ENCODE measurements at regions not wholly inside any gene's neighbourhood (a gene's known extent, or its start where the extent isn't known, plus 50 kb on each side); places are given as distances from the start of the nearest gene placed in this dataset.

DNA sequence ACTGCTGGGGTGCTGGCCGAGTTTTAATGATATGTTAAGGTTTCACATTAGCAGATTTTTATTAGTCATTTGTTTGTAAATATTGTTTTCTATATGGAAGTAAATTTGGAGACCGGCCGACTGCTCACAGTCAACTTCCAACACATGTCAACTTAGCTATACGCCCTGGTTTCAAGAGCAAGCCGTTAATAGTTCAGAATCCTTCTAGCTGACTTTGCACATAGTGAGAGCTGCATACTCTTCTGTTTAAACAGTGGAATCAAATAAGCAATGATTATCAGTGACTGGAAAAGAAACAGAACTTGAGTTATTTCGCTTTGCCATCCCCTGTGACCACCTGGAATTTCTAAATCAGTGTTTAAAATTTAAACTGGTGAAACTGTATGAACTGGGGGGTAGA, 109.9 kb downstream of the PFKFB3 start (continued):
- TF ChIP-seq, protein P1, sequence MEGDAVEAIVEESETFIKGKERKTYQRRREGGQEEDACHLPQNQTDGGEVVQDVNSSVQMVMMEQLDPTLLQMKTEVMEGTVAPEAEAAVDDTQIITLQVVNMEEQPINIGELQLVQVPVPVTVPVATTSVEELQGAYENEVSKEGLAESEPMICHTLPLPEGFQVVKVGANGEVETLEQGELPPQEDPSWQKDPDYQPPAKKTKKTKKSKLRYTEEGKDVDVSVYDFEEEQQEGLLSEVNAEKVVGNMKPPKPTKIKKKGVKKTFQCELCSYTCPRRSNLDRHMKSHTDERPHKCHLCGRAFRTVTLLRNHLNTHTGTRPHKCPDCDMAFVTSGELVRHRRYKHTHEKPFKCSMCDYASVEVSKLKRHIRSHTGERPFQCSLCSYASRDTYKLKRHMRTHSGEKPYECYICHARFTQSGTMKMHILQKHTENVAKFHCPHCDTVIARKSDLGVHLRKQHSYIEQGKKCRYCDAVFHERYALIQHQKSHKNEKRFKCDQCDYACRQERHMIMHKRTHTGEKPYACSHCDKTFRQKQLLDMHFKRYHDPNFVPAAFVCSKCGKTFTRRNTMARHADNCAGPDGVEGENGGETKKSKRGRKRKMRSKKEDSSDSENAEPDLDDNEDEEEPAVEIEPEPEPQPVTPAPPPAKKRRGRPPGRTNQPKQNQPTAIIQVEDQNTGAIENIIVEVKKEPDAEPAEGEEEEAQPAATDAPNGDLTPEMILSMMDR (IDR thresholded peaks at IDR 0.05 in 2 of 3, conservative IDR thresholded peaks at IDR 0.05 in 1 of 3; ENCODE audit: borderline replicate concordance in 1 of 3, insufficient read depth in 1 of 3, low read depth in 2 of 3, low read length in 2 of 3) = no peak
- TF ChIP-seq, protein P2, sequence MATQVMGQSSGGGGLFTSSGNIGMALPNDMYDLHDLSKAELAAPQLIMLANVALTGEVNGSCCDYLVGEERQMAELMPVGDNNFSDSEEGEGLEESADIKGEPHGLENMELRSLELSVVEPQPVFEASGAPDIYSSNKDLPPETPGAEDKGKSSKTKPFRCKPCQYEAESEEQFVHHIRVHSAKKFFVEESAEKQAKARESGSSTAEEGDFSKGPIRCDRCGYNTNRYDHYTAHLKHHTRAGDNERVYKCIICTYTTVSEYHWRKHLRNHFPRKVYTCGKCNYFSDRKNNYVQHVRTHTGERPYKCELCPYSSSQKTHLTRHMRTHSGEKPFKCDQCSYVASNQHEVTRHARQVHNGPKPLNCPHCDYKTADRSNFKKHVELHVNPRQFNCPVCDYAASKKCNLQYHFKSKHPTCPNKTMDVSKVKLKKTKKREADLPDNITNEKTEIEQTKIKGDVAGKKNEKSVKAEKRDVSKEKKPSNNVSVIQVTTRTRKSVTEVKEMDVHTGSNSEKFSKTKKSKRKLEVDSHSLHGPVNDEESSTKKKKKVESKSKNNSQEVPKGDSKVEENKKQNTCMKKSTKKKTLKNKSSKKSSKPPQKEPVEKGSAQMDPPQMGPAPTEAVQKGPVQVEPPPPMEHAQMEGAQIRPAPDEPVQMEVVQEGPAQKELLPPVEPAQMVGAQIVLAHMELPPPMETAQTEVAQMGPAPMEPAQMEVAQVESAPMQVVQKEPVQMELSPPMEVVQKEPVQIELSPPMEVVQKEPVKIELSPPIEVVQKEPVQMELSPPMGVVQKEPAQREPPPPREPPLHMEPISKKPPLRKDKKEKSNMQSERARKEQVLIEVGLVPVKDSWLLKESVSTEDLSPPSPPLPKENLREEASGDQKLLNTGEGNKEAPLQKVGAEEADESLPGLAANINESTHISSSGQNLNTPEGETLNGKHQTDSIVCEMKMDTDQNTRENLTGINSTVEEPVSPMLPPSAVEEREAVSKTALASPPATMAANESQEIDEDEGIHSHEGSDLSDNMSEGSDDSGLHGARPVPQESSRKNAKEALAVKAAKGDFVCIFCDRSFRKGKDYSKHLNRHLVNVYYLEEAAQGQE (IDR thresholded peaks at IDR 0.05; ENCODE audit: low read depth) = no peak
- TF ChIP-seq FOSL1 (IDR thresholded peaks at IDR 0.05; ENCODE audit: low read depth) (no peak), CEBPB (IDR thresholded peaks at IDR 0.05; ENCODE audit: low read depth) (no peak), TCF7L2 (IDR thresholded peaks at IDR 0.05; ENCODE audit: borderline replicate concordance, extremely low read depth, insufficient read depth, insufficient read length) (no peak), YY1 (IDR thresholded peaks at IDR 0.05; ENCODE audit: extremely low read depth, insufficient replicate concordance, low read depth, low read length) (no peak)
- TF ChIP-seq, protein P3, sequence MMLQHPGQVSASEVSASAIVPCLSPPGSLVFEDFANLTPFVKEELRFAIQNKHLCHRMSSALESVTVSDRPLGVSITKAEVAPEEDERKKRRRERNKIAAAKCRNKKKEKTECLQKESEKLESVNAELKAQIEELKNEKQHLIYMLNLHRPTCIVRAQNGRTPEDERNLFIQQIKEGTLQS (IDR thresholded peaks at IDR 0.05) = no peak

All from HCT116 (cell line).